GM21529 (cell line): ENCODE measurements at regions not wholly inside any gene's neighbourhood (a gene's known extent, or its start where the extent isn't known, plus 50 kb on each side); places are given as distances from the start of the nearest gene placed in this dataset.

ENCODE experiments used
- ATAC-seq: cut with Tn5 transposase; IDR thresholded peaks from one replicate; pipeline ENCODE4 v1.9.1; 2021; ENCODE audit not compliant: unreplicated experiment

DNA sequence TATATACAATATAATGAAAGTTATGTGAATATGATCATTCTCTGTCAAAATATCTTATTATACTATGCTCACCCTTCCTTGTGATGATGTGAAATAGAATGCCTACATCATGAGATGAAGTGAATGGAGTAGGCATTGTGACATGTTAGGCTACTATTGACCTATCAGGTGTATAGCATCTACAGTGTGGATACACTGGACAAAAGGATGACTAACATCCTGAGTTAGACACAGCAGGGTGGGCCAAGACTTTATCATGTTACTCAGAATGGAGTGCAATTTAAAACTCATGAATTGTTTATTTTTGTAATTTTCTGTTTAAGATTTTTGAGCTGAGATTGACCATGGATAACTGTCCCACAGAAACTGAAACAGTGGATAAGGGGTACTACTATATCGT is 53.4 kb upstream of the NAV3 start:
- no peak for ATAC-seq

DNA sequence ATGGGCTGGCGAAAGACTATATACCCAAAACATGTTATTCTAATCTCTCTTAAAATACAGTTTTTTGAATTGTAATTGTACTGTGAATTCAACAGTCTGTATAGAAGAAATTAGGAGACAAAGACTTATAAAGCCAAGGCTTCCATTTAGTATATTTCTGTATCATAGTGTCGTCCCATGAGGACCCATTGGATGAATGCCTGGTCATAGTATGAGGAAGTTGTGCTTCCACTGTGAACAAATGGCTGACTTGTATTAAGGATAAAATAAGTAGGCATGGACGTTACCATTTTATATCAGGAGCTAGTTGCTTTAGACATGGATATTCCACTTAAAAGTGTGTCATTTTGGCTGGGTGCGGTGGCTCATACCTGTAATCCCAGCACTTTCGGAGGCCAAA is 55.9 kb upstream of the NAV3 start:
- no peak for ATAC-seq

DNA sequence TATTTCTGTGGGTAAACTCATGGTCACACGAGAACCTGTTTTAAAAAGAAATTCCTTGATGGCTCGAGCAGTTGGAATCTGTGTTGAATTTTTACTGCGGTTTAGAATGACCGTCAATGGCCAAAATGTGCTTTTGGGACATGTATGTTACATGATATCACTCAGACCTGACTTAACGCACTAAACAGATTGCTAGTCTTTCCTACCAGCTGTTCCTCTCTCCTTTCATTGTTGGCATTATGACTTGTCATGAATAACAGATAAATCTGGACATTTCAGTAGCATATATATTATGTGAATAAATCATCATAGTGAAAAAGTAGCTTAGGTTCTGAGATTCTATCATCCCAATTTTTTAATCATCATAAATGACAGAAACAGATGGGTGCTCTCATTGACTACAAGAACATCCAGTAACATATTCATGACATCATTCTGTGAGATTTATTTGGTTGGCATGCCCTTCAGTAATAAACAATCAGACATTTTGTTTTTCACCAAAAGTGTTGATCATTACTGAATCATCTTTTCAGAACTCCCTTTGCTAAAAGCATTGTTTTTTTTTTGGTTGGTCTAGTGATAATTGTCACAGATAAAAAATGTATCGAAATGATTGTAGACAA is 57.9 kb upstream of the NAV3 start:
- ATAC-seq: no peak

DNA sequence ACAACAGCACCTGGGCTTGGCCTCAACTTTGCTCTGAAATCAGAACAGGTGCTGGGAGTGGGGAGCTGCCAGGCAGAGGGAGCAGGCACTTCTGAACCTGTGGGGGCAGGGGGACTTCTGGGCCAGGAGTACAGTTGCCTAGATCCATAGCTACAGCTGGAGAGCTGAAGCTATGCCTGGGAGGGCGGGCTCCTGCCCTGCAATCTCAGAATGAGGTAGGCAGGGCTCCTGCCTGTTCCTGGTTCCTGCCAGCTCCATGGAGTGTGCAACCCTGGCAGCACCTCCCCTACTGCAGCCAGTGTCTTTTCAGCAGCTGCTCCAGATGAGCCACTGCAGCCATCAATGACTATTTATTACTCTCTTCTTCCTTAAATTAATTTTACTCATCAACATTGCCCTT is 62.1 kb upstream of the NAV3 start:
- ATAC-seq: no peak

DNA sequence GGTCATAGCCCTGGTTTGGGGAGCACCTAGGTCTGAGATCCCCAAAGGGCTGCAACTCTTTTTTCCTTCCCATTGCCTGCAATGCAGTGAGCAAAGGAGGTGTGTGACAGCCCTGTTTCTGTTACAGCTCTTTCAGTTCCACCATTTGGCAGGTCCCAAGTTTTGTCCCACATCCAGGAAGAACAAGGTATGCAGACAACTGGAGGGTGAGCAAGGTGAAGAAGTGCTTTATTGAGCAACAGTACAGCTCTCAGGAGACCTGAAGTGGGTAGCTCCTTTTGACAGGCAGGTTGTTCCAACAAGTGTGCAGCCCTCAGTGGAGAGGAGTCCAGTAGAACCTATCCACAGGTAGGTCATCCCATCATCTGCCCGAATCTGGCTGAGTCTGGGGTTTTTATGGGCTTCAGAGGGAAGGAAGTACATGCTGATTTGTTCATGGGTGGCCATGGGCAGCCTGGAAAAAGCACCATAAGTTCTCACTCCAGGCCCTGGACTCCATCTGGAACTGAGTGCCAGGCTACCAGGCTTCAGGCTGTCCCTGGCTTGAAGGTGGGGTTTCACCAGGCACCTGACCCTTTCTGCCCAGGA is 62.8 kb upstream of the NAV3 start:
- ATAC-seq: no peak

DNA sequence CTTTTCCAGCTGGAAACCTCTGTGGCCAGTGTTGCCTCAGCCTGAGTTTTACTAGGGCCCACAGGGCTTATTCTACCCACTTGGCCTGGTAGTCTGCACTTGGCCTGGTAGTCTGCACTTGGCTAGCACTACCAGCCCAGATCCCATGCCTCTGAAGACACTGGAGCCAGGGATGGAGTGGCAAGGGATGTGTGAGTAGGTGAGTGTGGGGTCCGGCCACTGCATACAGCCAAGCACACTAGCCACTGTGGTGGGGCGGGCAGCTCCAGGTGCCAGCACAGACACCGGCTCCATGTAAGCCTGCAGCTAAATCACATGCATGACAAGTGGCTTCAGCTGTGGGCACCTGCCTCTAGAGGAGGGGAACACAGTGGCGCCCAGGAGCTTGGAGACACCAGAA is 63.4 kb upstream of the NAV3 start:
- ATAC-seq: no peak

DNA sequence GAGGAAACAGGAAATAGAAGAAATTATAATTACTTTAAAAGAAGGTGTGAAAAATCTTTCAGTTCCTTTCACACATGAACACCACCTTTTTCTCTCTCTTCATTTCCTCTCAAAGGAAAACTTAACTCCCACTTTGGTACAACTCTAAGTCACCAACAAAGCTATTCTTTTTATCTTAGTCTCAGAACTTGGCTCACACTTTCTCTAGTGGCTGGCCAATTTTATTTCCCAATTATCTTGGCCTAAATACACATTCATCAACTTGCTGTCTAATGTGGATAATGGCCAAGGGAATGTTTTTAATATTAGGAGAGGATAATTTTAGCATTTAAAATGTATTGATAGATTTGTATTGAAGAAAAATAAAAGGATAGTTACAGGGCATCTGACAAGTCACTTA is 64.5 kb upstream of the NAV3 start:
- no peak for ATAC-seq

DNA sequence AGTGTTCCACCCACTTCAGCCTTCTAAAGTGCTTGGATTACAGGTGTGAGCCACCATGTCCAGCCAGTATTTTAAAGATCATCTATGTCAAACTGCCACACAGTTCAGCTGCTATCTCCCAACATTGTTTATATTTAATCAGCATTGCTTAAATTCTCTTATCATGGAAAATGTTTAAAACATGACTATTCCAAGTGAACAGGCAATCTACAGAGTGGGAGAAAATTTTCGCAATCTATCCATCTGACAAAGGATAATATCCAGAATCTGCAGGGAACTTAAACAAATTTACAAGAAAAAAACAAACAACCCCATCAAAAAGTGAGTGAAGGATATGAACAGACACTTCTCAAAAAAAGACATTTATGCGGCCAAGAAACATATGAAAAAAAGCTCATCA is 69.4 kb upstream of the NAV3 start:
- no peak for ATAC-seq

DNA sequence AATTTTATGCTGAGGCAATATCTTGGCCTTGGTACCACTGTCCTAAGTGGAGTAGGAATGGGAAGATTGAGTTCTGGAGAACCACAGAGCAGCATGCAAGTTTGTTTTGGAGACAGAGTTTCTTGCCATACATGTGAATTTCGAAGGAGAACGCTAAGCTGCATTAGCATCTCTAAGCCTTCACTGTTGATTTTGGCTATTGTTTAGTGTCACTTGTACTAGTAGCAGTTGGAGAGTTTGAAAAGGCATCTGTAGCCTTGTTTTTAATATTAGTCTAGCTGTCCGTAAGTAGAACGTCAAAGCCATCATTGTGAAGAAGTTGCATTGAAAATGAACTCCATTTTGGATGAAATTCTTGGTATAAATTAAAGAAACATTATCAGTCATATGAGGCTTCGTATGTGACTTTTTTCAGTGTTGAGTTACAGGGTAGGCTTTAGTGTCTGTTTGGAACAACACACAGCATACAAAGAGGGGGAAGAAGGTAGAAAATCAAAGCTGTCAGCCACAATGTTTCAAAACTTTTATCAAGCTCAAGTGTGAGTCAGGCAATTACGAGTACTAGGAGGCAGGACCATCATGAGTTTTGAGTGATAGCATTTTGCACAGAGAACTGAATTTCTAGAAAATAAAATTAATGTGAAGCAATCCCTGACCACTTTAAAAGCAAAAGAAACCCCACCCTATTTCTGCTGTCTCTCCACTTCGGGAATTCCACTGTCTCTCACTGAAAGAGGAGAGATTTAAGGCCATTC is 70.2 kb upstream of the NAV3 start:
- no peak for ATAC-seq

DNA sequence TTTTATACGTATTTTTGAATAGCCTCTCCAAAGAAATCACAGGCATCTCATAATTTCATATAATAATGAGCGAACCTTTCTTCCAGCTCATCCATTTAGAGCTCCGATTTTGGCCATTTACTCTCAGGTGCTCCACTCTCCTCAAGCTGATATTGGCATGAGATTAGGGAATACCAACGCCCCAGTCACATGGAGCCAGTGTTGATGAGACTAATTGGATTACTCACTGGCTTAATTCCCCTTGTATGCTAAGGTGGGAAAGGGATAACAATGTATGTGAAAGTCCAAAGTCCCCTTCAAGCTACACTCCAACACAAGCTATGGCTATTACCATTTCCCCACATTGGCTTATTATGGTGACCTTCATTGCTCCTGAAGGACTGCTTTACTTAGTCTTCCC is 76.6 kb upstream of the NAV3 start:
- ATAC-seq: no peak

DNA sequence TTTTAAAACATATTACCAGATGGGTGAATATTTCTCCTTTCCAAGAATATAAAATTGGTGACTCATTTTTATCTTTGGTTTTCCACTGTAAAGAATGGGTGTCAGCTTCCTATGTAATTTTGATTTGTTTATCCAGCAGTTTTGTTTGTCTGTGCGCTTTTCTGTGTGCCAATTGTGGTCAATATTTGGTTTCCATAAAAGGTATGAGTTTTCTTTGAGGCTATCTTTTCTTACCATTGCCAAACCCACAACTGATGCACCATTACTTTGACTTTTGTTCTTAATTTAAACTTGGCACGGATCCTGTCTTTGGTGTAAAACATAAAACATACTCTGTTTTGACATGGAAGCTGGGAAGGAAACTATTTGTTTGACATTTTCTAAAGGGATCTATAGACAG is 78.8 kb upstream of the NAV3 start:
- ATAC-seq: no peak

DNA sequence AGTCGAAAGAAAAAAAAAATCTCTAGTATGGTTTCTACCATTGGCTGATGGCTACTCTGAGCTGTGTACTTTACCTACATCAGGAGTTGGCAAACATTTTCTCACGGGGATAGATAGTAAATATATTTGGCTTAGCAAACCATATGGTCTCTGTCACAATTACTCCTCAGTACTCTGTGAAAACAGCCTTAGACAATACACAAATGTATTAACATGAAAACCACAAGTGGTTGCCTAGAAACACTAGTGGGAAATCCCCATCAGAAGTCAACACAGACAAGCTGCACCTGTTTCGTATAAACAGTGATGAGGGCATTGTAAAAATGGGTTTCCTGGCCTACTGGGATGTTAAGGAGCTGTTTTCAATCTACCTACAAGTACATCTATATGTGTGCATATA is 84.6 kb upstream of the NAV3 start:
- peak; percentile 100 for ATAC-seq

DNA sequence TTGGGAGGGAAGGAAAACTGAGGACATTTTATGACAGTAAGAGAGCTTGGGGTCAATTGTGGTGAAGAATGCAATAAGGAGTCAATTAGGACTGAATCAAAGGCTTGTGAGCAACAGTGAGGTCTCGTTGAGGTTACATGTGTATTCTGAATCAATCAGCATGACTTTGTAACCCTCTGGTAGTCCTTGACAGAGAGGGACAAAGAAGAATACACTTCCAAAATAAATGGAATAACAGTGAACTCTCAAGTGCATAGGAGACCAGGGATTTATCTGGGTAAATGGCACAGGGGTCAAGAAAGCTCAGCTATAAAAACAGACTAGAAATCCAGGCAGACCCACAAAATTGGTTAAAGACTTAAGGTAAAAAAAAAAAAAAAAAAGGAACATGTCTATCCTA is 85.1 kb upstream of the NAV3 start:
- ATAC-seq: no peak

DNA sequence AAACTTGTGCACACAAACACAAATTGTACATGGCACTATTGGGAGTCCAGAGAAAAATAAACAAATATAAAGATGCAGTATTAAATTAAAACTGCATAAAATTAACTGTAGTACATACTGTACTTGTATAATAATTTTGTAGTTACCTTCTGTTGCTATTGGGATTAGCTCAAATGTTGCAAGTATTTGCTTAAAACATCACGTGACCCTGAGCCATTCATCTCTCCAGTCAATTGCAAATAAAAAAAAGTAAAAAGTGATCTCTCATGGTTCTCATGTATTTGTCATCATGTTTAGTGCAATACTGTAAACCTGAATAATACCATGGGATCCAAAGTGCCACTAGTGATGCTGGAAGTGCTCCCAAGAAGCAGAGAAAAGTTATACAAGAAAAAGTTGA is 88.1 kb upstream of the NAV3 start:
- ATAC-seq: no peak

DNA sequence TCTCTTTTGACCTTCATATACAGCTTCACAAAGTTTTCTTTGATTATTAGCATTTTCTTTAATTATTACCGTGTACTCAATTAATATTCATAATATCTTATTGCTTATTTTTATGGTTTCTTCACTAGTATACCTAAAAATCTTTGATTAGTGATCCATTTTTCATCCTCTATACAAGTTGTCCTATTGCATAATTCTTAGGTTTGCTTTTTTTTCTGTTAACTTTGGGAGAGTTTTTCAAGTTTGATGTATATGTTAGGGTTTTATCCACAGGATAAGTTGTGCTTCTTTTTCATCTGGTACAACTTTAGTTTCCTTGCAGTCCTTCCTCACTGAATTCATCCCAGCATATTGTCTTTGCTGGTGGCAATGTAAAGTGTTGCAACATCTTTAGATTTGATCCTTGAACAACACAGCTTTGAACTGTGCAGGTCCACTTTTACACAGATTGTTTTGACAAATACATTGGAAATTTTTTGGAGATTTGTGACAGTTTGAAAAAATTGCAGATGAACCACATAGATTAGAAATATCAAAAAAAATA is 88.6 kb upstream of the NAV3 start:
- no peak for ATAC-seq

DNA sequence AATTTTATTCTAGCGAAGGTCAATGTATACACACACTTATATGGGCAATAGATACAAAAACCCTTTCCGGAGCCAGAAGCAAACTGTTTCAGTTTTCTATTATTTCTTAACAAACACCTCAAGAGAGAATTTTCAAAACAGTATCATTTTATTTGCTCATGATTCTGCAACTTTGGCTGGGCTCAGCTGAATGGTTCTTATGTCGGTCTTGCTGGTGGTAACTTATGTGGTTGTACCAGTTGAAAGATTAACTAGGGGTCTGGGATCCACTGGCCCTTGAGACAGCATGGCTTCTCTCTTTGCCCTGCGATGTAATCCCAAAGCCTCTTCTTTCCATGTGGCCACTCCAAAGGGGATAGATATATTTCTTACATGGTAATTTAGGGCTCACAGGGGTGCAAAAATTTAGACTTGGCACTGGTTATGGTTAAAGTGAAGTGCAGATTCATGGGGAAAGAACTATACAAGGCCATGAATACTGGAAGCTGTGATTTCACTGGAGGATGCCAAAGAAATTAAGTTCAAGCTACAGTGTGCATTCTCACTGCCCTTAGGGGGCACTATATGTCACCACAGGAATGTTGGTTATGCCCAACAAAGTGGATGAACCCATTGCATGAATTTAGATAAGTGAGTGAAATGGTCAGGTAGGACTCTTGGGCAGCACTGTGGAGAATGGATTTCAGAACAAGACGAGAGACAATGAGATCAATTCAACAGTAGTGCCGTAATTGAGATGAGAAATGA is 94.3 kb upstream of the NAV3 start:
- no peak for ATAC-seq

DNA sequence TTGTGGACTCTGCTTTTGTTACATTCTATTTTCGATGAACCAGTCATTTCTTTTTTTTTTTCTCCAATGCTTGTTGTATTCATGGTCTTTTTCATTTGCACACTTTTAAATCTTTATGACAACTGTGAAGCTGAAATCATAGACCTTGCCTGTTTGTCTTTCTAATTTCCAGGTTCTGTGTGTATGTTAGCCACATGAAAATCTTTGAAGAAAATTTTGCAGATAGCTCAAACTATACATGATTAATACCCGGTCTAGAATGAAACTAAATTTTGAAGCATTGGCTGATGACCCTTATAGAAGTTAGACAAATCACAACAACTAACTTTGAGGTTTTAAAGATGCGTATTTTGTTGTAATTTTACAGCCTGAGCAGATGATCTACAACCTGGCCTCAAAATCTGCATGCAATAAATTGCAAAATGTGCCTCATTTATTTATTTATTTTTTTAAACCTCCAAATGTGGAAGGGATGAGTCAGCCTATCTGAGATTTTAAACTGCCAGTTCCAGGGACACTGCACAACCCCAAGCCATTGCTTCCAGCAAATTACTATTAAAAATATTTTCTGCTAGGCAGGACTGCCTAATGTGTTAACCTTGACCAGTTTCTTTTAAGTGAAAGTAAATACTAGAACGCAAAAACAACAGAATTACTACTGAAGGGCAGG is 96.3 kb upstream of the NAV3 start:
- no peak for ATAC-seq

DNA sequence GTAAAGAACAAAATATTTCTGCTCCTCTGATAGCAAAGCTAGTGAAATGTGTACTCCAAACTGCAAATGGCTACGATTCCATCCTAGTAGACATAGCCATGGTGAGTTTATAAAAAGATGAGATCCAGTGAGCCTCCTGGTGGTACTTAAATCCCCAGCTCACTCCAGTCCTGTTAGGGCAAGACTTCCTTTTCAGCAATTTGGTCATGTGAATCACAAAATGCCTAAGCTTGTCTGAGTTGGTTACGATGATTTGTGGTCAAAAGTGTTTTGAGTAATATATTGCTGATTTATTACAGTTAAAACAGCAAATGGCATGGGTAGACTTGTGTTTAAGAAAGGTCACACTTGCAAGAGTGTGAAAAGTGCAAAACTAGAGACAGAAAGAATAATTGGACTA is 102.7 kb upstream of the NAV3 start:
- no peak for ATAC-seq

DNA sequence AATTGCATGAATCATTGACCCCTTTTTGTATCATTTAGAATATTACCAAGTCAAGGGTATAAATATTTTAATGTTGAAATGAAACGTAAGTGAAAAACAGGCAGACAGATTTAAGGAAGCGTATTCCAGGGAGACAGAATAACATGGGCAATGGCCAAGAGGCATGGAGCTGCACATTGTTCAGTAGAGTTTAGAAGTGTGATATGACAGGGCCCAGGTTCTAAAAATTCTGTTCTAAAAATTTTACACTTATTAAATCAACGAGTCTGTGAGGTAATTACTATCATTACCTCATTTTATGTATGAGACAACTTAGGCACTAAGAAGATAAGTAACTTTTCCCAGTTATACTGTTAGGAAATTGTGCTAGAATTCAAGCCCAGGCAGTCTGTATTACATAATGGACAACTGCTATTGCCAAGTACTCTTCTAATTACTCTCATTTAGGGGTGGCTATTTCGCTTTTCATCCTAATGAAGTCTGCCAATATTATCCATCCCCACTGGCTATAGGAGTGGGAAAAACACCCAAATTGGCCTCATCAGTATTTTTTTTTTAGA is 103.2 kb upstream of the NAV3 start:
- no peak for ATAC-seq

DNA sequence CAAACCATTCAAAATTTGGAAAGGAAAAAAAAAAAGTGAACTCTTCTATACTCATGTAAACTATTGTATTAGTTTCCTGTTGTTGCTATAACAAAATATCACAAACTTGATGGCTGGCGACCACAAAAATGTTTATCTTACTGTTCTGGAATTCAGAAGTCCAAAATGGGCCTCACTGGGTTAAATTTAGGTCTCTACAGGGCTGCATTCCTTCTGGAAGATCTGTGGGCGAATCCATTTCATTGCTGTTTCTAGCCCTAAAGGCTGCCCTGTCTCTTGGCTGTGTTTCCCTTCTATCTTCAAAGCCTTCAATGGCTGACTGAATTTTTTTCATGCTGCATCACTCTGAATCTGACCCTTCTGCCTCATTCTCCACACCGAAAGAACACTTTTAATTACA is 105.1 kb upstream of the NAV3 start:
- no peak for ATAC-seq
